ENCODE measurements at regions not wholly inside any gene's neighbourhood (a gene's known extent, or its start where the extent isn't known, plus 50 kb on each side); places are given as distances from the start of the nearest gene placed in this dataset.

DNA sequence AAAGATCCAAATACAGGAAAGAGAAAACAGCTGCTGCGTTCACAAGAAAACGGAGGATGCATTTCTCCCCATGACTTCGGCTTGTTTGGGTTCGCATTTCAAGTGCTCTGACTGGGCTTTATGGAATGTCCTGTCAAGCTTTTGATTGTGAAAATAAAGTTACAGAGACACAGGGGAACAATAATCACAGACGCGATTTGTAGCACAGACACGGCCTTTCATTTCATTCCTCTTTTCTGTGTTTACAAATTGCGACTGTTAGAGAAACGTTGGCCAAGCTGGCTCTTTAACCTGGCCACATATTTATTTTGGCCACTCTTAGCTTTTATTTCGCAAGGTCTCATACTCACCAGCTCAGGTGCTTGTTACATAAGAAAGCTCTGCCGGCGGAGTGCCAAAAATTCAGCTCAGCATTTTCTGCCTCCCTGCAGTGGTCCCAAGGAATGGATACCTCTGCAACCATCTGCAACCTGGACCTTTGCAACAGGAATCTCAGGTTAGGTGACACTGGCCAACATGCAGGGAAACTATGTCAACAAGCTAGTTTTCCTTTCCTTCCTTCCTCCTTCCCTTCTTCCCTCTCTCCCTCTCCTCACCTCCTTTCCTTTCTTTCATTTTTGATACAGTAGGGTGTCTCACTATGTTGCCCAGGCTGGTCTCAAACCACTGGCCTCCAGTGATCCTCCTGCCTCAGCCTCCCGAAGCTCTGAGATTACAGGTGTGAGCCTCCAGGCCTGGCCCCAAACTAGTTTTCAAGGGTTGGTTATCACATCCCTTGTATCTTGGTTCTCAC is 58.2 kb upstream of the SLC45A1 start:
- TF ChIP-seq, protein P1, sequence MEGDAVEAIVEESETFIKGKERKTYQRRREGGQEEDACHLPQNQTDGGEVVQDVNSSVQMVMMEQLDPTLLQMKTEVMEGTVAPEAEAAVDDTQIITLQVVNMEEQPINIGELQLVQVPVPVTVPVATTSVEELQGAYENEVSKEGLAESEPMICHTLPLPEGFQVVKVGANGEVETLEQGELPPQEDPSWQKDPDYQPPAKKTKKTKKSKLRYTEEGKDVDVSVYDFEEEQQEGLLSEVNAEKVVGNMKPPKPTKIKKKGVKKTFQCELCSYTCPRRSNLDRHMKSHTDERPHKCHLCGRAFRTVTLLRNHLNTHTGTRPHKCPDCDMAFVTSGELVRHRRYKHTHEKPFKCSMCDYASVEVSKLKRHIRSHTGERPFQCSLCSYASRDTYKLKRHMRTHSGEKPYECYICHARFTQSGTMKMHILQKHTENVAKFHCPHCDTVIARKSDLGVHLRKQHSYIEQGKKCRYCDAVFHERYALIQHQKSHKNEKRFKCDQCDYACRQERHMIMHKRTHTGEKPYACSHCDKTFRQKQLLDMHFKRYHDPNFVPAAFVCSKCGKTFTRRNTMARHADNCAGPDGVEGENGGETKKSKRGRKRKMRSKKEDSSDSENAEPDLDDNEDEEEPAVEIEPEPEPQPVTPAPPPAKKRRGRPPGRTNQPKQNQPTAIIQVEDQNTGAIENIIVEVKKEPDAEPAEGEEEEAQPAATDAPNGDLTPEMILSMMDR (IDR thresholded peaks at IDR 0.05; ENCODE audit: unreplicated experiment) = no peak
- Mint-ChIP-seq H3K4me1 (ENCODE audit: unreplicated experiment) (peaks cover 17% of the 10 kb centered on the region), H3K27me3 (ENCODE audit: unreplicated experiment) (peaks cover 4% of the 10 kb centered on the region), H3K27ac (ENCODE audit: unreplicated experiment) (peak overlapping the region; percentile 48), H3K4me3 (ENCODE audit: unreplicated experiment) (no peak overlapping the region), H3K9me3 (ENCODE audit: unreplicated experiment) (no peaks in the 10 kb centered on the region), H3K36me3 (ENCODE audit: low read depth, unreplicated experiment) (peaks cover 4% of the 10 kb centered on the region)
- no peak for DNase-seq (ENCODE audit: low spot score)

DNA sequence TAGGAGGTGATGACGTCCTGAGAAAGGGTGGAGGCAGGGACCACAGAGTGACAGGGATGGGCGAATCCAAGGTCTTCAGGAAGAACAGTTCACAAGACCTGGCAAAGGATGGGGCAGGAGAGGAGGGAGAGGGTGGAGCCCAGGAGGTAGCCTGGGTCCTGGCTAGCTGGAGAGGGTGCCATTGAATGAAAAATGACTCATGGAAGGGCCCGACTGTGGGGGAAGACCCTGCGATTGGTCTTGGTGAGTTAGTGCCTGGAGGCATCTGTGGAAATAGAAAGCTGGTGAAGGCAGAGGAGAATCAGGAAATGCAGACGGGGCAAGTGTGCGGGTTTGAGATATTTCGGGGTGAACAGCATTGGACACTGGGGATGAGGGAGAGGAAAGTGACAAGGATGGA is 60.3 kb upstream of the SLC45A1 start:
- Mint-ChIP-seq H3K9me3 (ENCODE audit: unreplicated experiment) (no peaks in the 10 kb centered on the region), H3K27me3 (ENCODE audit: unreplicated experiment) (peaks cover 4% of the 10 kb centered on the region), H3K36me3 (ENCODE audit: low read depth, unreplicated experiment) (peaks cover 4% of the 10 kb centered on the region), H3K4me1 (ENCODE audit: unreplicated experiment) (peaks cover 17% of the 10 kb centered on the region), H3K27ac (ENCODE audit: unreplicated experiment) (no peak overlapping the region), H3K4me3 (ENCODE audit: unreplicated experiment) (no peak overlapping the region)
- DNase-seq (ENCODE audit: low spot score) = no peak
- TF ChIP-seq, protein P1 (IDR thresholded peaks at IDR 0.05; ENCODE audit: unreplicated experiment) = no peak

DNA sequence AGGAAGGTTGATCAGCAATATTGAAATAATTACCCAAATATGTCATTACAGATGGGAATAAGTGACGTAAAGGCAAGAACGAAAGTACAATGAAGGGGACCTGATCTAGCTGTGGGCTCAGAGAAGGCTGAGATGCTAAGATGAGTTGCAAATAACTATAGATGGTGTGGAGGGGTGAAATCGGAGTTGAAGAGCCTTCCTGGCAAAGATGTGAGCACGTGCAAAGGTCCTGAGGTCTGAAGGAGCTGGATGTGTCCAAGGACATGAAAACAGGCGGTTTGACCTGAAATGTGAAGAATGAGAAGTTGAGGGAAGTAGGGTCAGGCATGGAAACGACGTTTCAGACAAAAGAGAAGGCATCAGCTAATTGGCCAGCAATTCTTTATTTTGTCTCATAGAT is 61.6 kb upstream of the SLC45A1 start:
- Mint-ChIP-seq H3K9me3 (ENCODE audit: unreplicated experiment) (no peaks in the 10 kb centered on the region), H3K27ac (ENCODE audit: unreplicated experiment) (no peak overlapping the region), H3K27me3 (ENCODE audit: unreplicated experiment) (peaks cover 4% of the 10 kb centered on the region), H3K36me3 (ENCODE audit: low read depth, unreplicated experiment) (peaks cover 4% of the 10 kb centered on the region), H3K4me1 (ENCODE audit: unreplicated experiment) (peaks cover 16% of the 10 kb centered on the region), H3K4me3 (ENCODE audit: unreplicated experiment) (no peak overlapping the region)
- no peak for DNase-seq (ENCODE audit: low spot score)
- TF ChIP-seq, protein P1 (IDR thresholded peaks at IDR 0.05; ENCODE audit: unreplicated experiment) = no peak

DNA sequence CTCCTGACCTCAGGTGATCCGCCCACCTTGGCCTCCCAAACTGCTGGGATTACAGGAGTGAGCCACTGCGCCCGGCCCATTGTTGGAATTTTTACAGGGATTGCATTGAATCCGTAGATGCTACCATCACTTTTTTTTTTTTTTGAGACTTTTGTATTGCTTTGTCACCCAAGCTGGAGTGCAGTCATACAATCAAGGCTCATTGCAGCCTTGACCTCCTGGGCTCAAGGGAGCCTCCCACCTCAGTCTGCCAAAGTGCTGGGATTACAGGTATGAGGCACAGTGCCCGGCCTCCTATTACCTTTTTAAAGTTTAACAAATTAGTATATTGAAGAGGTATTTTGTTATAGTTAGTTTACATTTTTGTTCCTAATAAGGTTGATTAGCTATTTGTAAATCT is 62.2 kb upstream of the SLC45A1 start:
- peaks cover 14% of the 10 kb centered on the region for H3K4me1 Mint-ChIP-seq (ENCODE audit: unreplicated experiment)
- H3K27ac Mint-ChIP-seq (ENCODE audit: unreplicated experiment) = no peak overlapping the region
- no peaks in the 10 kb centered on the region for H3K9me3 Mint-ChIP-seq (ENCODE audit: unreplicated experiment)
- peaks cover 4% of the 10 kb centered on the region for H3K27me3 Mint-ChIP-seq (ENCODE audit: unreplicated experiment)
- H3K4me3 Mint-ChIP-seq (ENCODE audit: unreplicated experiment) = no peak overlapping the region
- H3K36me3 Mint-ChIP-seq (ENCODE audit: low read depth, unreplicated experiment) = peaks cover 4% of the 10 kb centered on the region
- TF ChIP-seq, protein P1 (IDR thresholded peaks at IDR 0.05; ENCODE audit: unreplicated experiment) = no peak
- DNase-seq (ENCODE audit: low spot score) = no peak

DNA sequence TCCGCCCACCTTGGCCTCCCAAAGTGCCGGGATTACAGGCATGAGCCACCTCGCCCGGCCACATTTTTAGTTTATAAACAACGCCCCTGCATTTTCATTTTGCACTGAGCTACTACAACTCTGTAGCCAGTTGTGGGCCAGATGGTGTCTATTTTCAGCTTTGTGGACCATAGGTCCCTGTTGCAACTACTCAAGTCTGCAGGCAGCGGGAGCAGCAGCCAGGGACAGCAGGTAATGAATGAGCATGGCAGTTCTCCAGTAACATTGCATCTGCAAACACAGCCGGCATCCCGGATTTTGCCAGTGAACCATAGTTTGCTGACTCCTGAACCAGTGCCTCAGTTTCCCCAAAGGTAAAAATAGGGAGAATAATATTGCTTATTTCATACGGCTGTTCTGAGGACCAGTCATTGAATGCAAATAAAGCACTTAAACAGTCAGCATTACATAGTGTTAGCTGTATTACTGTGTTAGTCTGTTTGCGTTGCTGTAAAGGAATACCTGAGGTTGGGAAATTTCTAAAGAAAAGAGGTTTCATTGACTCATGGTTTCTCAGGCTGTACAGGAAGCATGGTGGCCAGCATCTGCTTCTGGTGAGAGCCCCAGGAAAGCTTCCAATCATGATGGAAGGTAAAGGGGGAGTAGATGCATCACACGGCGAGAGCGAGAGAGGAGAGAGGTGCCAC is 65.5 kb upstream of the SLC45A1 start:
- Mint-ChIP-seq H3K27me3 (ENCODE audit: unreplicated experiment) (peaks cover 8% of the 10 kb centered on the region), H3K9me3 (ENCODE audit: unreplicated experiment) (no peaks in the 10 kb centered on the region), H3K4me1 (ENCODE audit: unreplicated experiment) (peaks cover 5% of the 10 kb centered on the region), H3K36me3 (ENCODE audit: low read depth, unreplicated experiment) (peaks cover 4% of the 10 kb centered on the region), H3K4me3 (ENCODE audit: unreplicated experiment) (no peak overlapping the region), H3K27ac (ENCODE audit: unreplicated experiment) (no peak overlapping the region)
- no peak for DNase-seq (ENCODE audit: low spot score)
- TF ChIP-seq, protein P1 (IDR thresholded peaks at IDR 0.05; ENCODE audit: unreplicated experiment) = no peak

Measured in endothelial cell (in vitro differentiated cells).